ENCODE measurements at regions not wholly inside any gene's neighbourhood (a gene's known extent, or its start where the extent isn't known, plus 50 kb on each side); places are given as distances from the start of the nearest gene placed in this dataset.

GRCh38 chr13:39149896-39150295, 111.6 kb downstream of the NHLRC3 start:
- TF ChIP-seq CTCF (conservative IDR thresholded peaks at IDR 0.05; ENCODE audit: low read length), result no peak
- TF ChIP-seq EZH2phosphoT487 (IDR thresholded peaks at IDR 0.05; ENCODE audit: borderline replicate concordance), result no peak

Measured in Loucy (cell line).